HG03442 (cell line): ENCODE measurements at regions not wholly inside any gene's neighbourhood (a gene's known extent, or its start where the extent isn't known, plus 50 kb on each side); places are given as distances from the start of the nearest gene placed in this dataset.

ENCODE experiments used
- ATAC-seq: cut with Tn5 transposase; IDR thresholded peaks from one replicate; pipeline ENCODE4 v1.9.1; 2021; ENCODE audit warnings: mild to moderate bottlenecking, moderate library complexity; ENCODE audit not compliant: unreplicated experiment

GRCh38 chr4:30783751-30784150 is 63.6 kb downstream of the PCDH7 start:
- ATAC-seq: no peak

GRCh38 chr4:30789219-30789671 is 69.1 kb downstream of the PCDH7 start:
- ATAC-seq: no peak

GRCh38 chr4:30790123-30790522 is 70.0 kb downstream of the PCDH7 start:
- ATAC-seq: no peak

GRCh38 chr4:30790998-30791397 is 70.8 kb downstream of the PCDH7 start:
- no peak for ATAC-seq

- no peak for ATAC-seq
Measured at GRCh38 chr4:30792601-30793000, 72.4 kb downstream of the PCDH7 start.

GRCh38 chr4:30801876-30802275 is 81.7 kb downstream of the PCDH7 start:
- no peak for ATAC-seq

- ATAC-seq: no peak
Measured at GRCh38 chr4:30802622-30803323, 82.6 kb downstream of the PCDH7 start.

- ATAC-seq: no peak
Measured at GRCh38 chr4:30808276-30808675, 88.1 kb downstream of the PCDH7 start.

GRCh38 chr4:30811296-30811695 is 91.1 kb downstream of the PCDH7 start:
- no peak for ATAC-seq

GRCh38 chr4:30815685-30816084 is 95.5 kb downstream of the PCDH7 start:
- ATAC-seq: no peak

- no peak for ATAC-seq
Measured at GRCh38 chr4:30817447-30817846, 97.3 kb downstream of the PCDH7 start.

GRCh38 chr4:30818541-30818940 is 98.4 kb downstream of the PCDH7 start:
- no peak for ATAC-seq

GRCh38 chr4:30821275-30821674 is 101.1 kb downstream of the PCDH7 start:
- no peak for ATAC-seq

- ATAC-seq: no peak
Measured at GRCh38 chr4:30821859-30822612, 101.9 kb downstream of the PCDH7 start.

- no peak for ATAC-seq
Measured at GRCh38 chr4:30822911-30823551, 102.9 kb downstream of the PCDH7 start.

- ATAC-seq: no peak
Measured at GRCh38 chr4:30825008-30825770, 105.0 kb downstream of the PCDH7 start.

- ATAC-seq: no peak
Measured at GRCh38 chr4:30828264-30828926, 108.2 kb downstream of the PCDH7 start.

GRCh38 chr4:30832639-30833038 is 112.5 kb downstream of the PCDH7 start:
- no peak for ATAC-seq

- no peak for ATAC-seq
Measured at GRCh38 chr4:30833206-30833605, 113.0 kb downstream of the PCDH7 start.

GRCh38 chr4:30835044-30835443 is 114.9 kb downstream of the PCDH7 start:
- ATAC-seq: no peak

GRCh38 chr4:30836231-30836630 is 116.1 kb downstream of the PCDH7 start:
- ATAC-seq: no peak
